Ishikawa (cell line): ENCODE measurements at regions not wholly inside any gene's neighbourhood (a gene's known extent, or its start where the extent isn't known, plus 50 kb on each side); places are given as distances from the start of the nearest gene placed in this dataset.

Source experiments
- CEBPB ChIP-seq: IDR thresholded peaks from 2 replicates; pipeline ENCODE4 v1.6.1; 2012
- MAX ChIP-seq: IDR thresholded peaks from 2 replicates; pipeline ENCODE4 v1.6.1; 2012
- RAD21 ChIP-seq: IDR thresholded peaks from 2 replicates; pipeline ENCODE4 v1.6.1; 2012; ENCODE audit warnings: low read depth
- REST ChIP-seq: IDR thresholded peaks from 2 replicates; pipeline ENCODE4 v1.6.1; 2012; ENCODE audit warnings: low read depth, mild to moderate bottlenecking

GRCh38 chr12:93115646-93116045 lies 186.6 kb upstream of the EEA1 start:
- no peak for TF ChIP-seq REST
- no peak for TF ChIP-seq RAD21
- no peak for TF ChIP-seq MAX
- TF ChIP-seq CEBPB: no peak
